HG03064 (cell line): ENCODE measurements at regions not wholly inside any gene's neighbourhood (a gene's known extent, or its start where the extent isn't known, plus 50 kb on each side); places are given as distances from the start of the nearest gene placed in this dataset.
"Not testable (repeated sequence)": the region's sequence is repeated elsewhere in the genome, so short reads cannot be mapped to it uniquely, and the experiment has no call there.

Experiments
- ATAC-seq: cut with Tn5 transposase; IDR thresholded peaks from one replicate; pipeline ENCODE4 v1.9.1; 2021; ENCODE audit warnings: low read depth; ENCODE audit not compliant: unreplicated experiment

- no peak for ATAC-seq
Measured at GRCh38 chr11:129503646-129504045, 128.0 kb downstream of the BARX2 start.

DNA sequence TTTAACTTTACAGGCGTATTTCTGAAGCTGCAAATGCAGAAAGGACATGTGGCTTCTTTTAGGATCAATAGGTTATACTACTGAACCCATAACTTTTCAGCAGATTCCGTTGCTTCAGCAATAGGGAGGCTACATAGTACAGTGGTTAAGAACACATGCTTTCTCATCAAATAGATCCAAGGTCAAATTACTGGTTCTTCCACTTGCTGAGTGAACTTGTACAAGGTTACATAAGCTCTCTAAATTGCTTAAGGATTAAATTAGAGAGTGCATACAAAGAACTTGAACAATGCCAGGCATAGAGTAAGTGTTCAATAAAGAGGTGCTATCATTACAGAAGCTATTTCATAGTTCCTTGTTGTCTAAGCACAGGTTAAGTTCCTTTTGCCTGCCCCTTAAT lies 129.6 kb downstream of the BARX2 start:
- no peak for ATAC-seq

DNA sequence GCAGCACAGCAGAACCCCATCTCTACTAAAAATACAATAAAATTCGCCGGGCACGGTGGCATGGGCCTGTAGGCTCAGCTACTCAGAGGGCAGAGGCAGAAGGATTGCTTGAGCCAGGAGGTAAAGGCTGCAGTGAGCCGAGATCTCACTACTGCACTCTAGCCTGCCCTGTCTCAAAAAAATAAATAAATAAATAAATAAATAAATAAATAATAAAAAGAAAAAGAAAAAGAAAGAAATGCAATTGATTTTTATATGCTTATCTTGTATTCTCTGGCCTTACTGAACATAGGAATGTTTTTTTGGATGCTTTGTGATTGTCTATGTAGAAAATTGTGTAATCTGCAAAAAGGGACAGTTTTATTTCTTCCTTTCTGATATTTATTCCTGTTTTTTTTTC lies 132.5 kb downstream of the BARX2 start:
- no peak for ATAC-seq

- no peak for ATAC-seq
Measured at GRCh38 chr11:129528296-129528695, 152.6 kb downstream of the BARX2 start.

DNA sequence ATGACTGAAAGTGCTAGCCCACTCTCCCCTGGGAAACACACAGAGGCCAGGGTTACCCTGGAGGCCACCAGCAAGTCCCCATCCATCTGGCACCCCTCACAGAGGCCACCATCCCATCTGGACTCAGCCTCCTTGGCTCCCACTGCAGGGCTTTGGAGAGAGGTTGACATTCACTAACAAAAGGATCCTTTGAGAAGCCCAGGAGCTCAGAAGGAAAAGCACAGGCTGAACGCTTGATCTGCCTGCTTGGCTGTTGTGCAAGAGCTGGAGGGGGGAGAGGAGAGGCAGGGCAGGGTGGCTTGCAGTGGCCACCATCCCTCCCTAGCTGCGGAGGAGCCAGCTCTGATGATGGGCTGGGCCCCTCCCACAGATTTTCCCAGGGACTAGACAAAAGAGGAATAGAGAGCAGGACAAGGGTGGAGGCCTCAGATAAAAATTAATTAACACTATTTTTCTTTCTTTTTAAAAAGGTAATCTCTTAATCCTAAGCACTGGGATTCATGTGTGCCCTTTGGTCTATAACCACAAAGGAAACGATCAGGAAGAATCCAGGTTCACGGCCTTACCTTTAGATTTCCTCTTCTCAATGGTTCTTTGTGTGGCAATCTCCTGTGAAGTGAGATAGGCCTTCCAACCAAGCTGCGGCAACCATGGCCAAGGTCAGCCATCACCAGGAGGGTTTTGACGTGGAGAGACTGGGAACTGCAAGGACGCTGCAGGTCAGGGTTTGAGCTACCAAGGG lies 154.7 kb downstream of the BARX2 start:
- no peak for ATAC-seq

DNA sequence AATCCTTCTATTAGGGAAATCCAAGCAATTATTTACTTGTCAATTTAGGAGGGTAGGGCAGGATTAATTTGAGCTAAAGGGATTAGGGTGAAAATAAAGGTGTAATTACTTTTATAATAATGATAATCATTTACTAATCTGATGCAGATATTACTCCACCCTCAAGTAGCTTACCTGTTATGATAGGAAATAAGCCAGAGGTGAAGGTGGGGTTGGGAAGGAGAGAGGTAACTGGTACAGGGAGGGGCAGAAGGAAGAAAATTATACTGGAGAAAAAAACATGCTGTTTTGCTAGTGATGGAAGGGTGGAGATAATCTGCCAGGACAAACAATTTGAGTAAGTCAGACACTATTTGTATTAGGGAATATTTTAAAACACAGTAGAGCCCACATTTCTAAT lies 157.7 kb downstream of the BARX2 start:
- no peak for ATAC-seq

DNA sequence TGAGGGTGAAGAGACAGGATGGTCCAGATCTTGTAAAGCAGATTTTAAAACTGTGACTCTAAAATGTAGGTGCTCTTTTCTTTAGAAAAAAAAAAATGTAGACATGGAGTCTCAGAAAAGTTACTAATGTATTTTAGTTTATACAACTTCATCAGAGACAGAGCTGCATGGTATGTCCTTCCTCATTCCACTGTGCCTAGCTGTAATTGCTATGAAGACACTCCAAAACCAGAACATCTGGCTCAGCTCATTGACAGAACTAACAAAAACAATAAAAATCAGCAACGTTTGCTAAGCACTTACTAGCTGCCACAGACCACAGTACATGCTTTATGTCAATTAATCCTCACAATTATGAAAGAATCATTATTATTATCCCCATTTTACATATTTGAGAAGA lies 160.7 kb downstream of the BARX2 start:
- no peak for ATAC-seq

DNA sequence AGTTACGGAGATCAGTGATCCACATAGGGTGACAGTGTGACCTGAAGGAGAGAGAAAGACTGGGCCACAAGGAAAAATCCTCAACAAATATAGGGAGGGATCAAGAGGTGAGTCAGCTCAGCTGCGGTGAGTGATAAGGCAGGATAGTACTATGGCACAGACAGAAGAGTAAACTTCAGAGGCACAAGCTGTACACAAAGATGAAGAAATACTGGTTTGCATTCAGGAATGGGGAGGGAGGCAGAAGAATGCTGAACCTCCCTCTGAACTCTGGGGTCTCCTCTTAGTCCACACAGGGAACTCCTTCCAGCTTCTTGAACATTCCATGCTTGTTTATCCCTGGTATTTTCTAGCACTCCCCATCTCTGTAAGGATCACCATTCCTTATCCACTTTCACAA lies 162.7 kb downstream of the BARX2 start:
- no peak for ATAC-seq

DNA sequence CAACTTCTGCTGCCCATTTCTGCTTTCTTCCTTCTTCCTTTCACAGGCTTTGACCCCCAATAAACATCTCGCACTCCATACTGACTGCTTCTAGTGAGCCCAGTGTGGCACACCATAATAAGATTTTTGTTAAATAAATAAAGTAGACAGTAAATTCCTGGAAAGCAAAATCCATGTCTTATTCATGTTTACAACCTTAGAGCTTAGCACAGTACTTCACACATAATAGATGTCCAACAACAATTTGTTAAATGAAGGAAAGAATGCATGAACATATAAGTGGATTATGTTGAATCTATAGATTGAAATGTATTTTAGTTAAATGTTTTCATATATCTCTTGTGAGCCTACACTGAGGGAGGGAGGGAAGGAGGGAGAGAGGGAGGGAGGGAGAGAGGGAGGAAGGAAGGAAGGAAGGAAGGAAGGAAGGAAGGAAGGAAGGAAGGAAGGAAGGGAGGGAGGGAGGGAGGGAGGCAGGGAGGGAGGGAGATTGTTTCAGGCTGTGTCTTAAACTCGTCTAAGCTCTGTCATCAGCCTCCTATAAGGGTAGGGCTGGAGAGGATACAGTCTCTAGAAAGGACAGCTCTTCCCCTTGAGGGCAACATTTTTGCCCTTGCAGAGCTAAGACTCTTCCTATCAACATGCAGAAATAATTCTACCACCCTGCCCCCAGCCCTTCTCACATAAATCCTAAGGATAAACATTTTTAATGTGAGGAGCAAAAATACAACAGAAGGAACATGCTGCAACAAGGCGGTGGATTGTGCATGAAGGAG lies 168.1 kb downstream of the BARX2 start:
- no peak for ATAC-seq

DNA sequence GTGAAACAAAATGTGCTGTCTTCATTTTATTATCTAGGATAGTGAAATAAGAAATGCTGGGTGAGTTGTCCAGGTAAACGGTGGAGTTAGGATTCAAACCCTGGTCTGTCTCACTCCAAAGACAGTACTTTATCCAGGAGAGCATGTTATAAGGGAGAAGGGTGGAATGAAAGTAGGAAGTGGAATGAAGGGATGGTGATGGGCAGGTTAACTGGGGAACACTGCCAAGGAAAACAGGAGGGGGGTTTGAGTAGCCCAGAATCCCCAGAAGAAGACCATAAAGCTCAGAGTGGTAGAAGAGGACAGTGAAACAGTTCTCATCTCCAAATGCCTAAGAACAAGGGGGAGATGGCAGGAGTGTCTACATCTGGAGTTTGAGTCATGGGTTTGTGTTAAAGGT lies 169.0 kb downstream of the BARX2 start:
- ATAC-seq, result no peak

GRCh38 chr11:129546266-129546665 lies 170.6 kb downstream of the BARX2 start:
- ATAC-seq, result no peak

DNA sequence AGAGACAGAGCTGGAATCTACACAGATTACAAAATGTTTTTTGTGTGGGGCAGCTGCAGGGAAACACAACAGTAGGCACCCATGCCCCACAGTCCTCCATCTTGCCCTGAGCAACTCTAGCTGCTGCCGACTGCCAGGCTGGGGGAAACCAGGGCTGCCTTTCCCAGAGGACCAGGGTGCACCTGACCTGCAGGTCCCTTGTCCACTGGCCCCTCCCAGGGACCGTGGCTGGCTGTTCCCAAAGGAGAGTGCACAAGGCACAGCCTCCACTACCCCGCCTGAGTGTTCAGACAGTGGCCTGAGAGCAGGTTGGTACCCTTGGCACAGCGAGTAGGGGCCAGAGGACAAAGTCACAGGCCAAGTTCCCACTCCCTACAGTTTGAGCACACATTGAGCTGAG lies 181.8 kb downstream of the BARX2 start:
- ATAC-seq, result no peak

DNA sequence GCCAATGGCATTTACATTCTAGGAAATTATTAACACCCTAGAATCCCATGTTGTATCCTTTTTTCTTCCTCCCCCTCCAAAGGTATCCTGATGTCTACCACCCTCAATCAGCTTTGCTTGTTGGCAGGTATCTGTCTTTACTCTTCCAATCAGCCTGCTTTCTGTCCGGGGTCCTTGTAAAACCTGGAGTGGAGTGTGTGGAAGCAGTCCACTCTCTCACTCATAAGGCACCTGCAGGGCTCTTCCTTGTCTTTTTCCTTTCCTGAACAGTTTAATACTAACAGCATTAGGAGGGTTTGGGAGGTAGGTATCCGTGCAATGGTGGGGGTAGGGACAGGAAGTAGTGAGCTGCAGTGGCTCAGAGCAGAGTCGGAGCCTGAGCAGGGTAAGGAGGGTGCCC lies 193.4 kb downstream of the BARX2 start:
- ATAC-seq, result no peak

DNA sequence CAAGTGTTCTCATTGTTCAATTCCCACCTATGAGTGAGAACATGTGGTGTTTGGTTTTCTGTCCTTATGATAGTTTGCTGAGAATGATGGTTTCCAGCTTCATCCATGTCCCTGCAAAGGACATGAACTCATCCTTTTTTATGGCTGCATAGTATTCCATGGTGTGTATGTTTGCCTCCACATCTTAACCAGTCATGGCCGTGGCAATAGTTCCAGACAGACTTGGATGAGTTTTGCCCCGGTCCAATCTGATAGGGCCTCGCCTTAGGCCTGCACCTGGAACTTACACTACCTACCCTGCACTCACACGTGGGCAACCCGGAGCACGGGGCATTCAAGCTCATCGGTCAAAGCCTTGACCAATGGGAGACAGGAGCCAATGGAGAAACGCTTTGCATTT lies 197.0 kb downstream of the BARX2 start:
- not testable (repeated sequence) for ATAC-seq

- ATAC-seq, result no peak
Measured at GRCh38 chr11:129573161-129573560, 197.5 kb downstream of the BARX2 start.

- no peak for ATAC-seq
Measured at GRCh38 chr11:129574431-129574830, 198.8 kb downstream of the BARX2 start.

DNA sequence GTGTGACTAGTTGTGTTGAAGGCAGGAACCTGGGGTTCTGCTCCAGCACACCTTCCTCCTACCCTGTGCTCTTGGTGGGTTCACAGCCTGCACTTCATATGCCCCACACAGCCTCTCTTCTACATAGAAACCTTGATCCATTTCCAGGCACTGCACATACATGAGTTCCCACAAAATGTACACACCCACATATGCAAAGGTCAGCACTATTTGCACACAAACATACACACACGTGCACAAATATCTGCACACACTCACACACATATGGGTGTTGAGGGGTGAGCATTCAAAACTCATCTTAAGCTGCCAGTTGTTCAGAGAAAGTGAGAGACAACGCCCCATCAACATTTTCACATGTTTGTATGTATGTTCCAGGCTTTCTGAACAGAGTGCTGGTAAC lies 201.0 kb downstream of the BARX2 start:
- ATAC-seq, result no peak

GRCh38 chr11:129578006-129578405 lies 202.4 kb downstream of the BARX2 start:
- no peak for ATAC-seq

DNA sequence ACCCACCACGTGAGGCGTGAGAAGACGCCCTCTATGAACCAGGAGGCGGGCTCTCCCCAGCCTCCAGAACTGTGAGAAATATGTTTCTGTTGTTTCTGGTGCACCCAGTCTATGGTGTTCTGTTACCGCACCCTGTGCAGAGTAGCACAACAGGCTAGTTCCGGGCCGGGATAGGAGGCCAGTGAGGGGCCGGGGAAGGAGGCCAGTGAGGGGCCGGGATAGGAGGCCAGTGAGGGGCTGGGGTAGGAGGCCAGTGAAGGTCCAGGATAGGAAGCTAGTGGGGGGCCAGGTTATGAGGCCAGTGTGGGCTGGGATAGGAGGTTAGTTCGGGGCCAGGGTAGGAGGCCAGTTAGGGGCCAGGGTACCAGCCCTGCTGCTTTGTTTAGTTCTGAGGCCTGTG lies 204.6 kb downstream of the BARX2 start:
- no peak for ATAC-seq

DNA sequence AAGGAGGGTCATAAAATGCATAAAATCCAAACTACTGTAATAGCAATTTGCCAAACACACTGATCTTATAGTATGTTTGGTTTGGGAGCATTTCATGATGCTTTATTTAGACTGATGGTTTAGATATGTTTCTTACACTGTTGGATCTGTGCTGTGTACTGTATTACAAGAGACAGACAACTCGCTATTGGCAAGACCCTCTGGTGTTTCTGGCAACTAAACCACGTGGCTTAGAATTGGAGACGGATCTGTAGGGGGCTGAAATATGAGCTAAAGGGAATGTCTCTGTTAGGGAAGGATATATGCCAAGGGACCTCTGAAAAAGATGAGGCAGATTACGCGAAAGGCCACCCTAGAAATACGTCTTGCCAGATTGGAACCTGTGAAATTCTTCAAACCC lies 208.7 kb downstream of the BARX2 start:
- ATAC-seq, result no peak

DNA sequence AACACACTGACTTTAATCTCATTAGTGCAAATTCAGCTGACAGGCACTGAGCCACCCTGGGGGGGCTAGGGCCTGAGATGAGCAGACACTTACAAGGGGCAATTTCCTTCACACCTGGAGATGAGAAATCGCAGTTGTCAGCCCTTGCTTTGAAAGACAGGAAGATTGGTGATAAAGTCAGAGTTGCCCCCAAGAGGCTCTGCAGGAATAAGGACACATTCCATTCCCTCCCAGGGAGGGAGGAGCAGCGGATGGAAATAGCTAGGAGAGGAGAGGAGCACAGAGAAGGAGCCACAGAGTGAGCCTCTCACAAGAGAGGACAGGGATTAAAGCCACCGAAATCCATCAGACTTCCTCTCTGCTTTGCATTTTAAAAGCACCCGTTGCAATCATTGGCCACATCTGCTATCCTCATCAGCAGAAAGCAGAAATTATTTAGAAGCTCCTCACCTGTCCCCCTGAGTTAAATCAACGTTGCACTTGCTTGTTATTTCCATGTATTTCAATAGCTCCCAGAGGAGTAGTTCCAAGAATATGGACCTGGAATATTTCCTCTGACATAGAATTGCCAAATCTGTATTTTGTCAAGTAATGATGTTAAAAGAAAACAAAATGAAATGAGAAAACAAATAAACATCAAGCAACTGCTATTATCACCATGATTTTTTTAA lies 213.7 kb downstream of the BARX2 start:
- no peak for ATAC-seq
